ENCODE measurements at regions not wholly inside any gene's neighbourhood (a gene's known extent, or its start where the extent isn't known, plus 50 kb on each side); places are given as distances from the start of the nearest gene placed in this dataset.

GRCh38 chr6:43916924-43917877 is 147.2 kb downstream of the VEGFA start (continued):
- TF ChIP-seq FOSL2 (CRISPR knock-in tag; IDR thresholded peaks at IDR 0.05) = peak; percentile 61
- TF ChIP-seq ZNF556 (CRISPR knock-in tag; IDR thresholded peaks at IDR 0.05; ENCODE audit: borderline replicate concordance) = peak; percentile 89; the same call in 1 of the 2 replicates
- peak; percentile 30 for TF ChIP-seq SMC3 (IDR thresholded peaks at IDR 0.05; ENCODE audit: low read length)
- TF ChIP-seq BORCS8-MEF2B (CRISPR knock-in tag; IDR thresholded peaks at IDR 0.05) = peak; percentile 92
- TF ChIP-seq FOXK1 (CRISPR knock-in tag; IDR thresholded peaks at IDR 0.05; ENCODE audit: borderline replicate concordance, low read depth) = peak; percentile 58; the same call in 1 of the 2 replicates
- peak; percentile 94 for TF ChIP-seq TARDBP (CRISPR knock-in tag; IDR thresholded peaks at IDR 0.05)
- peak; percentile 97 for TF ChIP-seq KDM6A (CRISPR knock-in tag; IDR thresholded peaks at IDR 0.05; ENCODE audit: low read depth)
- peak; percentile 92 for TF ChIP-seq ZNF264 (CRISPR knock-in tag; IDR thresholded peaks at IDR 0.05)
- 0 out of 2 replicates have a peak, but pooled peaks have one; percentile 50 for TF ChIP-seq ZNF101 (CRISPR knock-in tag; IDR thresholded peaks at IDR 0.05; ENCODE audit: borderline replicate concordance, low read depth)
- peak; percentile 89 for TF ChIP-seq PRDM15 (CRISPR knock-in tag; IDR thresholded peaks at IDR 0.05)
- TF ChIP-seq ZNF263 (CRISPR knock-in tag; IDR thresholded peaks at IDR 0.05) = peak; percentile 53
- TF ChIP-seq TBL1XR1 (IDR thresholded peaks at IDR 0.05; ENCODE audit: borderline replicate concordance, low read length, partially characterized antibody) = peak; percentile 83
- peak; percentile 75 for TF ChIP-seq ZNF503 (CRISPR knock-in tag; IDR thresholded peaks at IDR 0.05)
- peak; percentile 54 for TF ChIP-seq ZNF331 (CRISPR knock-in tag; IDR thresholded peaks at IDR 0.05)
- TF ChIP-seq IRX3 (CRISPR knock-in tag; IDR thresholded peaks at IDR 0.05; ENCODE audit: borderline replicate concordance, low read depth) = no peak
- no peak for TF ChIP-seq ADNP (CRISPR knock-in tag; IDR thresholded peaks at IDR 0.05)
- peak; percentile 64; the same call in 1 of the 2 replicates for TF ChIP-seq KLF12 (CRISPR knock-in tag; IDR thresholded peaks at IDR 0.05; ENCODE audit: borderline replicate concordance)
- TF ChIP-seq ISL2 (CRISPR knock-in tag; IDR thresholded peaks at IDR 0.05) = peak; percentile 81
- no peak for TF ChIP-seq ZNF841 (CRISPR knock-in tag; IDR thresholded peaks at IDR 0.05; ENCODE audit: borderline replicate concordance)
- TF ChIP-seq KLF11 (CRISPR knock-in tag; IDR thresholded peaks at IDR 0.05) = 0 out of 2 replicates have a peak, but pooled peaks have one; percentile 8
- 0 out of 2 replicates have a peak, but pooled peaks have one; percentile 20 for TF ChIP-seq SALL2 (CRISPR knock-in tag; IDR thresholded peaks at IDR 0.05)
- no peak for TF ChIP-seq PHB2 (IDR thresholded peaks at IDR 0.05; ENCODE audit: partially characterized antibody)
- TF ChIP-seq PHF21A (CRISPR knock-in tag; IDR thresholded peaks at IDR 0.05) = peak; percentile 99
- TF ChIP-seq, protein P1, sequence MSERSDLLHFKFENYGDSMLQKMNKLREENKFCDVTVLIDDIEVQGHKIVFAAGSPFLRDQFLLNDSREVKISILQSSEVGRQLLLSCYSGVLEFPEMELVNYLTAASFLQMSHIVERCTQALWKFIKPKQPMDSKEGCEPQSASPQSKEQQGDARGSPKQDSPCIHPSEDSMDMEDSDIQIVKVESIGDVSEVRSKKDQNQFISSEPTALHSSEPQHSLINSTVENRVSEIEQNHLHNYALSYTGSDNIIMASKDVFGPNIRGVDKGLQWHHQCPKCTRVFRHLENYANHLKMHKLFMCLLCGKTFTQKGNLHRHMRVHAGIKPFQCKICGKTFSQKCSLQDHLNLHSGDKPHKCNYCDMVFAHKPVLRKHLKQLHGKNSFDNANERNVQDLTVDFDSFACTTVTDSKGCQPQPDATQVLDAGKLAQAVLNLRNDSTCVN (CRISPR knock-in tag; IDR thresholded peaks at IDR 0.05; ENCODE audit: borderline replicate concordance) = peak; percentile 74; the same call in 1 of the 2 replicates
